ENCODE measurements at regions not wholly inside any gene's neighbourhood (a gene's known extent, or its start where the extent isn't known, plus 50 kb on each side); places are given as distances from the start of the nearest gene placed in this dataset.

DNA sequence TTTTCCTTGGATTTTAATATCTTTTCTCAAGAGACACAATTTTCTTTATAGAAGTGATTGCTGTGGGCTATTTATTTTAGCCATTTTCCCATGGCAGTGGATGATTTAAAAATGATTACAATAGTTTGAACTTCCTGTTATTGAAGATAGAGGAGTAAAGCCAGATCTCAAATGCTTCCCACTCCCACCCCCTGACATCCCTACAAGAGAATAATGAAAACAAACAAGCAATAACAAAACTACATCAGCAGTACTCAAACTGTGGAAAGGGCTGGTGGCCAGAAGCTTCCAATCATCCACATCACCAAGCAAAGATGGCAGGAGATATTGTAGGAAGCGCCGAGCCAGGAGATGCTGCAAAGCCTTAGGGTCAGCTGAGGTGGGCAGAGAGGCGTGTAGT lies 831.1 kb upstream of the NR2F2 start:
- TF ChIP-seq, protein P1, sequence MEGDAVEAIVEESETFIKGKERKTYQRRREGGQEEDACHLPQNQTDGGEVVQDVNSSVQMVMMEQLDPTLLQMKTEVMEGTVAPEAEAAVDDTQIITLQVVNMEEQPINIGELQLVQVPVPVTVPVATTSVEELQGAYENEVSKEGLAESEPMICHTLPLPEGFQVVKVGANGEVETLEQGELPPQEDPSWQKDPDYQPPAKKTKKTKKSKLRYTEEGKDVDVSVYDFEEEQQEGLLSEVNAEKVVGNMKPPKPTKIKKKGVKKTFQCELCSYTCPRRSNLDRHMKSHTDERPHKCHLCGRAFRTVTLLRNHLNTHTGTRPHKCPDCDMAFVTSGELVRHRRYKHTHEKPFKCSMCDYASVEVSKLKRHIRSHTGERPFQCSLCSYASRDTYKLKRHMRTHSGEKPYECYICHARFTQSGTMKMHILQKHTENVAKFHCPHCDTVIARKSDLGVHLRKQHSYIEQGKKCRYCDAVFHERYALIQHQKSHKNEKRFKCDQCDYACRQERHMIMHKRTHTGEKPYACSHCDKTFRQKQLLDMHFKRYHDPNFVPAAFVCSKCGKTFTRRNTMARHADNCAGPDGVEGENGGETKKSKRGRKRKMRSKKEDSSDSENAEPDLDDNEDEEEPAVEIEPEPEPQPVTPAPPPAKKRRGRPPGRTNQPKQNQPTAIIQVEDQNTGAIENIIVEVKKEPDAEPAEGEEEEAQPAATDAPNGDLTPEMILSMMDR (CRISPR knock-in tag; IDR thresholded peaks at IDR 0.05), result no peak
- no peak for TF ChIP-seq SIN3A (IDR thresholded peaks at IDR 0.05; ENCODE audit: borderline replicate concordance, low read depth, low read length)
- TF ChIP-seq, protein P2, sequence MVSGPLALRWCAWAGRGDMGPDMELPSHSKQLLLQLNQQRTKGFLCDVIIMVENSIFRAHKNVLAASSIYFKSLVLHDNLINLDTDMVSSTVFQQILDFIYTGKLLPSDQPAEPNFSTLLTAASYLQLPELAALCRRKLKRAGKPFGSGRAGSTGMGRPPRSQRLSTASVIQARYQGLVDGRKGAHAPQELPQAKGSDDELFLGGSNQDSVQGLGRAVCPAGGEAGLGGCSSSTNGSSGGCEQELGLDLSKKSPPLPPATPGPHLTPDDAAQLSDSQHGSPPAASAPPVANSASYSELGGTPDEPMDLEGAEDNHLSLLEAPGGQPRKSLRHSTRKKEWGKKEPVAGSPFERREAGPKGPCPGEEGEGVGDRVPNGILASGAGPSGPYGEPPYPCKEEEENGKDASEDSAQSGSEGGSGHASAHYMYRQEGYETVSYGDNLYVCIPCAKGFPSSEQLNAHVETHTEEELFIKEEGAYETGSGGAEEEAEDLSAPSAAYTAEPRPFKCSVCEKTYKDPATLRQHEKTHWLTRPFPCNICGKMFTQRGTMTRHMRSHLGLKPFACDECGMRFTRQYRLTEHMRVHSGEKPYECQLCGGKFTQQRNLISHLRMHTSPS (CRISPR knock-in tag; IDR thresholded peaks at IDR 0.05; ENCODE audit: low read depth), result no peak
- no peak for TF ChIP-seq ZBTB7A (CRISPR knock-in tag; IDR thresholded peaks at IDR 0.05)
- TF ChIP-seq PRDM15 (CRISPR knock-in tag; IDR thresholded peaks at IDR 0.05), result no peak
- TF ChIP-seq ARNT2 (CRISPR knock-in tag; IDR thresholded peaks at IDR 0.05; ENCODE audit: low read depth), result no peak
- no peak for TF ChIP-seq MZF1 (CRISPR knock-in tag; IDR thresholded peaks at IDR 0.05; ENCODE audit: borderline replicate concordance)
- no peak for TF ChIP-seq ZNF263 (CRISPR knock-in tag; IDR thresholded peaks at IDR 0.05)
- no peak for TF ChIP-seq YY1 (IDR thresholded peaks at IDR 0.05; ENCODE audit: insufficient read depth, insufficient replicate concordance, low read depth, low read length)
- no peak for TF ChIP-seq MLXIP (CRISPR knock-in tag; IDR thresholded peaks at IDR 0.05; ENCODE audit: borderline replicate concordance)
- TF ChIP-seq, protein P3, sequence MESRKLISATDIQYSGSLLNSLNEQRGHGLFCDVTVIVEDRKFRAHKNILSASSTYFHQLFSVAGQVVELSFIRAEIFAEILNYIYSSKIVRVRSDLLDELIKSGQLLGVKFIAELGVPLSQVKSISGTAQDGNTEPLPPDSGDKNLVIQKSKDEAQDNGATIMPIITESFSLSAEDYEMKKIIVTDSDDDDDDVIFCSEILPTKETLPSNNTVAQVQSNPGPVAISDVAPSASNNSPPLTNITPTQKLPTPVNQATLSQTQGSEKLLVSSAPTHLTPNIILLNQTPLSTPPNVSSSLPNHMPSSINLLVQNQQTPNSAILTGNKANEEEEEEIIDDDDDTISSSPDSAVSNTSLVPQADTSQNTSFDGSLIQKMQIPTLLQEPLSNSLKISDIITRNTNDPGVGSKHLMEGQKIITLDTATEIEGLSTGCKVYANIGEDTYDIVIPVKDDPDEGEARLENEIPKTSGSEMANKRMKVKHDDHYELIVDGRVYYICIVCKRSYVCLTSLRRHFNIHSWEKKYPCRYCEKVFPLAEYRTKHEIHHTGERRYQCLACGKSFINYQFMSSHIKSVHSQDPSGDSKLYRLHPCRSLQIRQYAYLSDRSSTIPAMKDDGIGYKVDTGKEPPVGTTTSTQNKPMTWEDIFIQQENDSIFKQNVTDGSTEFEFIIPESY (CRISPR knock-in tag; IDR thresholded peaks at IDR 0.05), result no peak
- TF ChIP-seq ZNF362 (CRISPR knock-in tag; IDR thresholded peaks at IDR 0.05; ENCODE audit: borderline replicate concordance), result no peak
